DMS153 treated with DMSO at 0.1 percent for 48 hours (cell line): ENCODE measurements at regions not wholly inside any gene's neighbourhood (a gene's known extent, or its start where the extent isn't known, plus 50 kb on each side); places are given as distances from the start of the nearest gene placed in this dataset.

Experiments
- DNase-seq: peaks from one replicate; lab custom pipeline; 2025; ENCODE audit not compliant: unreplicated experiment; lab: John Stamatoyannopoulos, UW

DNA sequence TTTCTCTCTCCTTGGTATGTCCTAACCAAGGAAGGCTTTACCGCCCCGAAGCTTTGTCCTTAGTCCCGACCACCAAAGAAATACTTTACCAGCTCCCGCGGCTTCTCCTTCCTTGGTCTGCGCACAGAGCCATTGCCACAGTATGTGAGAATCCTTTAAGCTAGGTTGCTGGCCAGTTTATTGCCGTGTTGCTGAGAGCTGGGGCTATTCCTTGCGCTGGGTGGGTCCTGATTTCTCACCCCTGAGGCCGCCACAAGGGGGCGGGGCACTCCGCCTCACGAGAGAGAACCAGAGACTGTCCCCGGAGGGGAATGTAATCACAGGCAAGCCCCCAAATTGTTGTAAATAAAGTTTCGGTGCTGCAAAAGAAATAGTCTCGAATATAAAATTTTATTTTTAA is 331.0 kb upstream of the PCDH10 start:
- no peak for DNase-seq

DNA sequence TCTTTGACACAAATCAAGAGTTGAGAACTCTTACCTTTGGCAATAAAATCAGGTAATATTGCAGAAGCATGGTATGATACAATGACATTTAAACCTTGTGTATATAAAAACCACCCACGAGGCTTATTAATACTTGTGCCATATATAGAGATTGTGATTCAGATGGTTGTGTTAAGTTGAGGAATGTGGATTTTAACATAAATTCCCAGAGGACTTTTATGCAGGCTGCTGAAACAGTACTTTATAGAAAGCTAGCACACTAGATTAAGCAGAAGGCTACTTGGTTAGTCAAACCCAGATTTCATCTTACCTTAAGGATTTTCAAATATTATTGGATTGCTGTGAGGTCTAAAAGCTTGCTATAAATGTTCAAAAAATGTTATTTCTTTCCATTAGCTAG is 325.7 kb upstream of the PCDH10 start:
- no peak for DNase-seq

DNA sequence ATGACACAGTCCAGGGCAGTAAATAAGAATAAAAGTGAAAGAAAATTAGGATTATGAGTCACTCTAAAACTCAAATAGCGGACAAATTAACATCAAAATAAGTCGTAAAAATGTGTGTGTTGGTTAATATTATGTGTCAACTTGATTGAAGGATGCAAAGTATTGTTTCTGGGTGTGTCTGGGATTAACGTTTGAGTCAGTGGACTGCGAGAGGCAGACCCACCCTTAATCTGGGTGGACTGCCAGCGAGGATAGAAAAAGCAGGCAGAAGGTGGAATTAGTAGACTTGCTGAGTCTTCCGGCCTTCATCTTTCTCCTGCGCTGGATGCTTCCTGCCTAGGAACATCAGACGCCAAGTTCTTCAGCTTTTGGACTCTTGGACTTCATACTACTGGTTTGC is 324.3 kb upstream of the PCDH10 start:
- no peak for DNase-seq

DNA sequence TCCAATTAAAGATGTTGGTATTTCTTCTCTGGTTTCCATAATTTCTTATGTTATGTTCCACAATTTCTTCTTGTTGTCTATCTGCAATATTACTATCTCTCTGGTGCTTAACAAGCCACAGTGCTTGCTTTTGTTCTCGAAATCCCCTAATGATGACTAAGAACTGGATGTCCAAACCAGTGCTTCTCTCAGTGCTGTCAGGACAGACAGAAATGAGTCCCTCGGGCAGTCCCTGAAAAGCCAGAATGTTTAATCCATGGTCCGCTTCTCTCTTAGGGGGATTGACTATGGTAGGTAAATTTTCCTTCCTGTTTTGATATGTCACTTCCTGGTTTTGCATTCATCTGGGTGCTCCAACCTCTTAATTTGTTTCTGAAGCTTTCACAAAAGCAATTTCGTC is 321.6 kb upstream of the PCDH10 start:
- DNase-seq, result no peak

DNA sequence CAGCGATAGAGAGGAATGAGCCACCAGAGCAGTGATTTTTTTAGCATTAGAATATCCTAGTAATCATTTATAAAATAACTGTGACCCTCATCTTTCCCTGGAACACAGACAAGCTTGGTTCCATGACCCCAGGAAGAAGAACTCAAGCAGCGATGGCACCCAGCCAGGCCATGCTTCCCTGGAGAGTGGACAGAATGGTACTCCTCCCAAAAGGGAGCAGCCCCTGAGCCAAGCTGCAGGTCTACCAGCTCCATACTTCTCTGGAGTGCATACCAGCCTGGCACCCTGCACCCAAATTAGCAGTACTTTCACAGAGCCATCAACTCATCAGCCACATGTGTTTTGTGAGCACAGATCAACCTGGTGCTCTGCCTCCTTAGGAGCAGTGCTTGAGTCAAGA is 310.9 kb upstream of the PCDH10 start:
- no peak for DNase-seq

DNA sequence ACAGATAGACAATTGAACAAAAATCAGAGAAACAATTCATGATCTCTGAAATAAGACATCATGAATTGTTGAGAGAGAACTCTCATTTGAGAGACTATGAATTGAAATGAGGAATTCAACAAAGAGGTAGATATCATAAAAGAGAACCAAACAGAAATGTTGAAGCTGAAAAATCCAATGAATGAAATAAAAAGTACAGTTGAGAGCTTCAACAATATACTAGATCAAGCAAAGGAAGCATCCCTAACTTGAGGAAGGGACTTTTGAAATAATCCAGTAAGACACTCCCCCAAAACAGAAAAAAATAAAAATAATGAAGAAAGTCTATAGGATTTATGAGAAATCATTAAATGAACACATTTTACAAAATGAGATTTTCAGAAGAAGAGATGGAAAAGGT is 310.0 kb upstream of the PCDH10 start:
- no peak for DNase-seq

DNA sequence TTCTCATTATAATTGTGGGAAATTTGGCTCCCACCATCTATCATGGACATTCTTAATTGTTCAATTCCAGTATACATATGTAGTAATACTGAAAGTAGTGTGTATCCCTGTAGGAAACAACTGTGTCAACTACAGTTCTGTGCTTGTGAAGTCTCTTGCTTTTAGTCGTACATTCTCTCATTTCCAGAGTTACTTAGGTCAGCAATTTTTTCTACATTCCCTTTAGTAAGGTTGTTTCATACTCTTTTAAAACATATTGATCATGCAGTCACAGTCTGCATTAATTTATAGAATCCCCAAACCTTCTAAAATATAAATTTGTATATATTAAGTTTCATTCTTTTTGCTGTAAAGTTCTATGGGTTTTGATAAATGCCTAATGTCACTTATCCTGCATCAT is 289.2 kb upstream of the PCDH10 start:
- no peak for DNase-seq

DNA sequence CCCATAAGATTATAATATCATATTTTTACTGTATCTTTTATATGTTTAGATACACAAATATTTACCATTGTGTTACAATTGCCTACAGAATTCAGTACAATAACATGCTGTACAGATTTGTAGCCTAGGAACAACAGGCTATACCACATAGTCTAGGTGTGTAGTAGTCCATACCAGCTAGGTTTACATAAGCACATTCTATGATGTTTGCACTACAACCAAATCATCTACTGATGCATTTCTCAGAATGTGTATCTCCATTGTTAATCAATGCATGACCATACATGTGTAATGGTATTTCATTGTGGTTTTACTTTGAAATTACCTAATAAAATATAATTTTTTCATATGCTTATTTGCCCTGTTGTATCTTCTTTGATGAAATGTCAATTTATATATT is 288.1 kb upstream of the PCDH10 start:
- DNase-seq, result no peak

DNA sequence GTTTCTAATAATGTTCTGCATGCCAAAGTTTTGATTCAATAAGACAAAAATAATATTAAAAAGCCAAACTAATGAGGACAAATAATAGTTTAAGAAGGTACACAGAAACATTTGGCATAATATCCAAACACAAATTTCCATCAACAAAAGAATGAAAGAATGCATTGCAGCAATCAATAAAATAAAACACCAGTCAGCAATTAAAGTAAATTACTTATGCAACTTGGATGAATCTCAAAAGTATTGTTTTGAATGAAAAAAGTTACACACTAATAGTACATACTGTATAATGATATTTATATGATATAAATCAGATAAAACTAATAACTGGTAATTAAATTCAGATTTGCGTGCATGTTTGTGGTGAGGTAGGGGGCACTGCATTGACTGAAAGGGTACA is 285.5 kb upstream of the PCDH10 start:
- no peak for DNase-seq

DNA sequence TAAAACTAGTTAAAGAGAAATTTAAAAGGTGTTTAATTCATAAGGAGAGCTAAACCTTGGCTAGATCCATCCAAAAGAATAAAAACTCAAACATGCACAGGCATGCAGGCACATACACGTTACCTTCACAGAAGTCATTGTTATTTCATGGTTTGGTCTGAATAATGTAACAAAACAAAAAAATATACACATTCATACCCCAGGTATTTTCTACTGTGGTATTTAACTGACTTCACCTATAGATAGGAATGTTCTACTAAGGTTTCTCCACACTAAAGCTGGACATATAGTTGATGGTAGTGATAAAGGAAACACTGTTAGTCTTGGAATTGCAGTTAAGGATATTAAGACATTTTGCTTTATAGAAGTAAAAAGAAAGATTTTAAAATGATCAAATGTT is 283.6 kb upstream of the PCDH10 start:
- DNase-seq, result no peak

DNA sequence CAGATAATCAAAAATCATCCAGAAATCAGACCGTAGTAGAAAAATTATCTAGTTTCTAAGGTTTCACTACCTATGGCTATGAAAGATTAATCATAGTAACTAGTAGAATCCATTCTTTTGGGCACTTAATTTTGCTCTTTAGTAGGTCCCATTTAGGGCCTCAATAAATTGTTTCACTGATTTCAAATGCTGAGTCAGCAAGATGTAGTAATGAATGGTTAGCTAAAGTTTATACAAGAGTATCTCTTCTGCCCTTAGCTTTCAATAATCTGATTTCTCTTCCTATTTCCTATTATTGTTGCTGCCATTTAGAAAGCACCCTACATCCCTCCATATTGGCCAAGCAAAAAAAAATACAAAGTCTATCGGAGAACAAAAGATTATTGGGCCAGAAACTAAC is 283.2 kb upstream of the PCDH10 start:
- DNase-seq, result no peak

DNA sequence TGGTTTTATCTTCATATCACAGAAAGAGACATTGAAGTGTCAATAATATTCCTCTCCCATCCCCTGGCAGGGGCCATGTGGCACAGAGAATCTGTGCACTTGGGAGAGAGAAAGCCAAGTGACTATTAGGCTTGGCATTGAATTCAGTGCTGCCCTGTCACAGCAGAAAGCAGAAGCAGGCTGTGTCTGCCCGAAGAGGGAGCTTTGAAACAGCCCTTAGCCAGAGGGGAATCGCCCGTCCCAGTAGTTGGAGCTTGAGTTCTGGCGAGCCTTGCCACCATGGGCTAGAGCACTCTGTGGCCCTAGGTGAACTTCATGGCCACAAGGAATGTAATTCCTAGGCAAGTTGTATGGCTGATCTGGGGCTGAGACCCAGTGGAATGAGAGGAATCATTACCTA is 282.5 kb upstream of the PCDH10 start:
- DNase-seq, result no peak

DNA sequence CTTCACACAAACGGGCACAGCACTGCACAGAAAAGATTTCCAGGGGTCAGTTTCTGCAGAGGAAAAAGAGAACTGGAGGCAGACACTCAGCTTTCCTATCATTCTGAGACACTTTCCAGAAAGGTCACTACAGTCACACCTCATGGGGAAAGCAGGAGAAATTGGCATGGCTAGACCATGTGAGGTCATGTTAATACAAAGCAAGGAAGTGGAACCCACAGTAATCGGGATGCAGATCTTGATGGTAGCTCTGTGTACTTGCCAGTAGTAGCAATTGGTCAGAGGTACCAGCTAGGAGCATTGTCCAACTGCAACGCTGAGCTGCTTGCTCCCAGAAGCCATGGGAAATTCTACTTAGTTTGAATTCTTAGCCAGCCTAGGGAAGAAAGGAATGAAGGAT is 255.3 kb upstream of the PCDH10 start:
- no peak for DNase-seq

DNA sequence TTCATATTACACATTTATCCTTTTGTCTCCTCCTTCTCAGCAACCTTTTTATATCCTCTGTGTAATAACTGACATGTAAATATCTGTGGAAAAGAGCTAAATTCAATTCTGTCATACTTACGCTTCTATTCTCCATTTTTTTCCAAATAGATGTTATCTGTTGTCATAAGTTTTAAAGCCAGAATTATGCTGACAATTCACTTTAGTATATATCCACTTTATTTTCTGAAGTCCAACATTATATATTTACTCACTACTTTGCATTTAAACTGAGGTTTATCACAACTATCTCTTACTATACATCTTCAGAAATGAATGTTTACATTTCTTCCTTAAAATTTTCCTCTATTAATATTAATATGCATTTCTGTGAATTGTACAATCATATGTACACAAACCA is 247.9 kb upstream of the PCDH10 start:
- no peak for DNase-seq

DNA sequence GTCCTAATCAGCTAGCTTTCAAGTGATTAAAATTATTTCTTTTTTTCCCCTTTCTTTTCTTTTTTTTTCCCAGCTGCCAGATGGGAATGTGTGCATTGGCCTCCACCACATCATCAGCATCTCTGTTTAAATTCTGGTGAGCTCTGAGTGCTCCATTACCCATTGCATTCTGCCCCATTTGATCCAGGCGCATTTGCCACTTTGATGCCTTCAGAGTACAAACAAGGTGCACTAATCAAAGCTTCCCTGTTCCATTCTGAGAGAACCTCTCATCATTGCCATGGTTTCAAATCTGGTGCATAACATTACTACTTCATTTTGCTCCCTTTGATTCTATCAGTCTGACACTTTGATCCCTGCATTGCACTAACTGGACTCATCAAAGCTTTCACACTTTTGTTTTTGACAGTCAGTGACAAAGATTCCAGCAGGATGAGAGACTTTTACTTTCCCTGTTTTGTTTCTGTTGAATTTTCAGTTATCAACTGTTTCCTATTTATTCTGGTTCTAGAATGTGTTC is 238.8 kb upstream of the PCDH10 start:
- DNase-seq, result no peak

DNA sequence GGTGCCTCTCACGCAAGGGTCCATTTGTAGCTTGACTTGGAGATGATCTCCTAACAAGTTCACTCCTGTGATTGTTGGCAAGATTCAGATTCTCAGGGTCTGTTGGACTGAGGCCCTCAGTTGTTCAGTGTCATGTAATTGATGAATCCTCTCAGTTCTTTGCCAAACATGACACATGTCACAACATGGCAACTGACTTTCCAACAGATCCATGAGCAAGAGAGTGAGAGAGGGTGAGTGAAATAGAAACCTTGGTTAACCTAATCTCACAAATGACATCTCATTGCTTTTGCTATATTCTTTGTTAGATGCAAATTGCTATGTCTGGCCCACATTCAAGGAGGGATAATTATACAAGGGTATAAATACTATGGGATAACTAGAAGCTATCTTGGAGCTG is 231.0 kb upstream of the PCDH10 start:
- no peak for DNase-seq

DNA sequence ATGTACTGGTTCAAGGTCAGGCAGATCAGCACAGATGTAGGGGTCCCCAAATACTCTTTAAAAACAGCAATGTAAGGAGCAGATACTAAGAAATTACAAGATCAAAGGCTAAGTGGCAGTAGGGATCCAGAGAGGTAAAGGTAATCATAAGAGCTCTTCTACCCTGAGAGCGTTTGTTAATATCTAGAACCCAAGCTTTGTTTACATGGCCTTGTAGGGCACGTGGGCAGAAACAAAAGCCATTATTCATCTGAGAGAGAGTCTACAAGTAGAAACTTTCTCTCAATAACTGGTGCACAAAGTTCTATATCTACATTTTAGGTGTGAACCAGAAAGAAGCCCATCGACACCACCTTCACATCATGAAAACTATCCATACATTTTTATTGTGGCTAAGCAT is 225.6 kb upstream of the PCDH10 start:
- DNase-seq, result no peak

DNA sequence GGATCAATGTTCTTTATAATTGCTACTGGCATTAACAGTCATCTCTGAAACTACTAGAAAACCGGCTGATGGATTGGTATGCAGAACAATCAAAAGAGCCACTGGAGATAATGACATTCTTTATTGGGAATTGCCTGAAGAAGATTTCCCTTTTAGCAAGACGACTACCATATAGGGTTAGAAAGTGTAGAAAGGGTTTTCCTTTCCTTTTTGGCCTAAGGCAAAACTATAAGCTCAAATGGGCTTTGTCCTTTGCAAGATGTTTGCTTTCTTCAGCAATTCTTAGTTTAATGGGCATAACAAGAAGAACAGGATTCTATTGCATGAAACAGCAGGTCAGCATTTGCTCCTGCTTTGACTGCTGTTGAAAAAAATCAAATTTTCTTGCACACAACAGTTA is 214.2 kb upstream of the PCDH10 start:
- no peak for DNase-seq

DNA sequence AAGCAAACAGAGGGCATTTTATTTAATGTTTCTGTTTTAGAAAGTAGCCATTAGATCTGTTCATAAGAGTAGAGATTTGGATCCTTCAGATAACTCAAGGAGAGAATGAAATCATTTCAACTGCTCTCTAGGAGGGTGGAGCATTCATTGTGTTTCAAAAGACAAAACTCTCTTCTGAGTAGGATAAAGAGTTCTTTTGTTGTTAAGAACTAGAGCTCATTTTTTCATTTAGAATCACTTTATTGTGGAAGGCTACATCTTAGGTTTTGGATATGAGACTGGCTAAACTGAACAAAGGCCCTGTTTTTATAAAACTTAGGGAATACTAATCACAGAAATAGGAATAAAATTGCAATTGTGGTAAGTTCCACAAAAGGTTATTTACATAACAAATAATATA is 193.9 kb upstream of the PCDH10 start:
- DNase-seq, result no peak

DNA sequence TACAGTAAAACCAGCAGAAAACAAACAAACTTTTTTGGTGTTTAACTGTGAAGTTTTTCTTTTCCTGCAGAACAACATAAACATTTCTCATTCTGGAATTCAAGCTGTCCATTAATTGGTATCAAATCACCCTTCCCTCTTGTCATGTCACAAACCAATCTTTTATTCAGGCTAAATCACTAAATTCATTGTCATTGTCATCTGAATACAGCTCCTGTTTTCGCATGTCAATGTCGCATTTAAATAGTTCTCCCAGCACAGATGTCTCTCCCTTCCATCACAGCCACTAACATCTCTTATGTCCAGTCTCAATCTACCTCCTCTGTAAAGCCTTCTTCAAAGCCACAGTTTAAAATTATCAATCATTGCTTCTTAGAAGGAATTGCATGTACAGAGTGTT is 192.1 kb upstream of the PCDH10 start:
- no peak for DNase-seq

DNA sequence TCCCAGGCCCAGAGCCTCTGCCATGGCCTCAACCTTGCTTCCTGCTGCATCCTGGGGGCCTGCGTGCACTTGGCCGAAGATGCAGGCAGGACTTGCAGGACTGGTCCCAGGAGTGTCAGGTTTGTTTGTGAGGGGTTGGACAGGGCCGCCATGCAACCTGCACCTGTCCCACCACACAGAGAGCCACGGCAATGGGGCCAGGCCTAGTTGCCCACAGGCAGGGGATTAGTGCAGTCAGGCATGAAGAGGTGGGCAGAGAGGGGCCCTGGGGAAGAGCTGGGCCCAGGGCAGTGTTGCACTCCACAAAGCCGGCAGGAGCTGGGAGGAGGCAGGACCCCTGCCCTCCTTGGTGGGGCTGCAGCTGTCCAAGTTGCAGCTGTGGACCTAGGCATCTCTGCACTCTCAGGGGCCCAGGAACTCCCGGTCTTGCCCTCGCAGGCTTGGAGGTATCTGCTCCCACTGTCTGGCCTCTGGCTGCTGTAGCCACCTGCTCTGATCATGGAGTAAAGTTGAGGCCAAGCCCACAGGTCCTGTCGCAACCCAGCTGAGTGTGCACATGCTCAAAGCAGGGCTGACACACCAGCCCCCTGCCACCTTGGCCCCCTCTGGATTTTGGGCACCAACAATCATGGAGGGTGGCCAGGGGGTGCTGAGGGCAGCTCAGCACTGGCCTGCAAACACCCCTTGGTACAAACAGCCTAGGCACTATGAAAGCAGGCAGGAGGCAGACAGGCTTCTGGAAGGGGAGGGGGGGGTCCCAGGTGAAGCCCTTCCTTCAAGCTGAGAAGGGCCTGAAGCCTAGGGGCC is 190.4 kb upstream of the PCDH10 start:
- no peak for DNase-seq

DNA sequence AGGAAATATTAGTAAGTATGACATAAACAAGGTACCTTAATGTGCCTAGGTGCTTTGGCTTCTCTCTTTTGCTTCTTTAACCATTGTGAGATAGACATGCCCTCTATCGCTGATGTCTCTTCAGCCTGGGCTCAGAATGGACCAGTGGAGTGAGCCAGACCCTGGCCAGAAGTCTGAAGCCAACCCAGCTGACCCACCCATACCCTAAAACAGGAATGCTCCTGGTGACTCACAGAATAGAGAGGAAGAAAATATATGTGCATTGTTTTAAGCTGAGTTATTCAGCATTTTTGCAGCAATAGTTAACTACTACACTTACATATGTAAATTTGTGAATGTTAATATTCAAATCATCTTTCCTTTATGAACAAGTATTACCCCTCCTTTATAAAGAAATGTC is 167.5 kb upstream of the PCDH10 start:
- DNase-seq, result no peak

DNA sequence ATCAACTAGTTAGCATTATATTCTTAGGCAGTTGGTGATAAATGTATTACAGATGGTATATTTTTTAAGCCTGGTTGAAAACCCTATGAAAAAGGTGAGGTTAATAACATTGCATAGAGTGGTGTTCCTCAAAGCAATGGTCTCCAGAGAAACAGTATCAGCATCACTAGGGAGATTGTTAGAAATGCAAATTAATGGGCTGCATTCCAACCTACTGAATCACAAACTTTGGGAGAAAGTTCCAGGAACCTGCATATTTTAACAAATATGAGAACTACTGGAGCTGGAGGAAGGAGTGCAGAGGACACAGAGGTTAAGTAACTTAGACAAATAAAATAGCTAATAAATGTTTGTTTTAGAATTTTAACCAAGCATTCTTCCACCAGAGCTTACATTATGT is 166.9 kb upstream of the PCDH10 start:
- no peak for DNase-seq
